ENCODE measurements at regions not wholly inside any gene's neighbourhood (a gene's known extent, or its start where the extent isn't known, plus 50 kb on each side); places are given as distances from the start of the nearest gene placed in this dataset.
A peak's percentile ranks its signal among the peaks of the same experiment; 100 is the strongest.
"Not testable (repeated sequence)": the region's sequence is repeated elsewhere in the genome, so short reads cannot be mapped to it uniquely, and the experiment has no call there.

- Histone ChIP-seq H3K27me3 (no peaks in the 10 kb centered on the region), H3K9me3 (no peaks in the 10 kb centered on the region), H3K4me3 (no peak overlapping the region), H3K4me1 (no peaks in the 10 kb centered on the region), H3K27ac (no peak overlapping the region), H3K36me3 (no peaks in the 10 kb centered on the region)
- intact Hi-C loops (cut with DNase I; ENCODE audit: low total_unique reads) = no loop called here
- TF ChIP-seq POLR2A (IDR thresholded peaks at IDR 0.05) = no peak
- TF ChIP-seq, protein P1, sequence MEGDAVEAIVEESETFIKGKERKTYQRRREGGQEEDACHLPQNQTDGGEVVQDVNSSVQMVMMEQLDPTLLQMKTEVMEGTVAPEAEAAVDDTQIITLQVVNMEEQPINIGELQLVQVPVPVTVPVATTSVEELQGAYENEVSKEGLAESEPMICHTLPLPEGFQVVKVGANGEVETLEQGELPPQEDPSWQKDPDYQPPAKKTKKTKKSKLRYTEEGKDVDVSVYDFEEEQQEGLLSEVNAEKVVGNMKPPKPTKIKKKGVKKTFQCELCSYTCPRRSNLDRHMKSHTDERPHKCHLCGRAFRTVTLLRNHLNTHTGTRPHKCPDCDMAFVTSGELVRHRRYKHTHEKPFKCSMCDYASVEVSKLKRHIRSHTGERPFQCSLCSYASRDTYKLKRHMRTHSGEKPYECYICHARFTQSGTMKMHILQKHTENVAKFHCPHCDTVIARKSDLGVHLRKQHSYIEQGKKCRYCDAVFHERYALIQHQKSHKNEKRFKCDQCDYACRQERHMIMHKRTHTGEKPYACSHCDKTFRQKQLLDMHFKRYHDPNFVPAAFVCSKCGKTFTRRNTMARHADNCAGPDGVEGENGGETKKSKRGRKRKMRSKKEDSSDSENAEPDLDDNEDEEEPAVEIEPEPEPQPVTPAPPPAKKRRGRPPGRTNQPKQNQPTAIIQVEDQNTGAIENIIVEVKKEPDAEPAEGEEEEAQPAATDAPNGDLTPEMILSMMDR (IDR thresholded peaks at IDR 0.05) = no peak
- no peak for DNase-seq
Observed at GRCh38 chr15:93340406-93340805, 251.4 kb upstream of the RGMA start.

DNA sequence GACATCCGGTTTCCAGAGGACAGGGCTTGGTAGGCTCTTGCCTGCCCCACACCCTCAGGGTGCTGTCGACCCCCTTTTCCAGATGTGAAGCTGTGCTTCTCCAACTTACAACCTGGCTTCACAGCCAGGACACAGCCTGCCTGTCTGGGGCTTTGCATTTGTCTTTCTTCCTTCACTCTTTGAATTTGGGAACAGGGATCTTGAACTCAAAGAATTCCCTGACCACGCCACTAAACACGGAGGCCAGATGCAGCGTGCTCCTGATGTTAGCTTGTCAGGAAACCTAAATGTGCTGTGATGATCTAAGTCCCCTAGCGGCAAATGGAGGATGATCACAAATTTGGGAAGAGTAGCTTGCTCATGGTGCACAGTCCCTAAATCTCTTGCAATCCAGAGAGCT, 244.8 kb upstream of the RGMA start:
- Histone ChIP-seq H3K9me3 (no peaks in the 10 kb centered on the region), H3K4me1 (peaks cover 0 to 6% of the 10 kb centered on the region in 2 donors), H3K4me3 (no peak overlapping the region), H3K36me3 (no peaks in the 10 kb centered on the region), H3K27ac (no peak overlapping the region), H3K27me3 (no peaks in the 10 kb centered on the region)
- no peak for DNase-seq
- intact Hi-C loops (cut with DNase I; ENCODE audit: low total_unique reads) = no loop called here
- TF ChIP-seq, protein P1 (IDR thresholded peaks at IDR 0.05) = no peak
- TF ChIP-seq POLR2A (IDR thresholded peaks at IDR 0.05) = no peak

DNA sequence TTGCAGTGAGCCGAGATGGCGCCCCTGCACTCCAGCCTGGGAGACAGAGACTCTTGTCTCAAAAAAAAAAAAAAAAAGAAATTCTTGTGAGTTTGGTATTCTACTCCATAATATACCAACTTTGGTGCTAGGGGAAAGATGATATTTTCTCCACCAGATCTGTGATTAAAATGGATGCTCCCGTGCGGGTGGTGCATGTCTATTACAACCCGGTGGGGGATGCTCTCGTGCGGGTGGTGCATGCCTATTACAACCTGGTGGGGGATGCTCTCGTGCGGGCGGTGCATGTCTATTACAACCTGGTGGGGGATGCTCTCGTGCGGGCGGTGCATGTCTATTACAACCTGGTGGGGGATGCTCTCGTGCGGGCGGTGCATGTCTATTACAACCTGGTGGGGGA, 244.1 kb upstream of the RGMA start:
- DNase-seq; H3K4me3 ChIP-seq; H3K9me3 ChIP-seq; intact Hi-C loops (cut with DNase I; ENCODE audit: low total_unique reads); H3K27me3 ChIP-seq; H3K27ac ChIP-seq; H3K4me1 ChIP-seq; H3K36me3 ChIP-seq: not testable (repeated sequence)

- no peaks in the 10 kb centered on the region for H3K9me3 ChIP-seq
- H3K4me1 ChIP-seq = peaks cover 0 to 6% of the 10 kb centered on the region in 2 donors
- no peaks in the 10 kb centered on the region for H3K36me3 ChIP-seq
- peak overlapping the region; percentile 59 to 62 for H3K27ac ChIP-seq
- H3K27me3 ChIP-seq = no peaks in the 10 kb centered on the region
- intact Hi-C loops (cut with DNase I; ENCODE audit: low total_unique reads) = no loop called here
- TF ChIP-seq, protein P1 (IDR thresholded peaks at IDR 0.05) = no peak
- no peak for TF ChIP-seq POLR2A (IDR thresholded peaks at IDR 0.05)
- DNase-seq = no peak
- H3K4me3 ChIP-seq = no peak overlapping the region
Observed at GRCh38 chr15:93332168-93332553, 243.2 kb upstream of the RGMA start.

GRCh38 chr15:93331545-93332167, 242.6 kb upstream of the RGMA start:
- TF ChIP-seq, protein P1 (IDR thresholded peaks at IDR 0.05) = peak in 1 of 4 experiments; percentile 7
- no peak for TF ChIP-seq POLR2A (IDR thresholded peaks at IDR 0.05)
- peak; percentile 21 to 37 for DNase-seq
- Histone ChIP-seq H3K27ac (peak overlapping the region; percentile 59 to 62), H3K4me1 (peaks cover 0 to 6% of the 10 kb centered on the region in 2 donors), H3K27me3 (no peaks in the 10 kb centered on the region), H3K9me3 (no peaks in the 10 kb centered on the region), H3K4me3 (no peak overlapping the region), H3K36me3 (no peaks in the 10 kb centered on the region)
- intact Hi-C loops (cut with DNase I; ENCODE audit: low total_unique reads) = no loop called here

All from uterus (tissue), 3 donors.